ENCODE measurements at regions not wholly inside any gene's neighbourhood (a gene's known extent, or its start where the extent isn't known, plus 50 kb on each side); places are given as distances from the start of the nearest gene placed in this dataset.

DNA sequence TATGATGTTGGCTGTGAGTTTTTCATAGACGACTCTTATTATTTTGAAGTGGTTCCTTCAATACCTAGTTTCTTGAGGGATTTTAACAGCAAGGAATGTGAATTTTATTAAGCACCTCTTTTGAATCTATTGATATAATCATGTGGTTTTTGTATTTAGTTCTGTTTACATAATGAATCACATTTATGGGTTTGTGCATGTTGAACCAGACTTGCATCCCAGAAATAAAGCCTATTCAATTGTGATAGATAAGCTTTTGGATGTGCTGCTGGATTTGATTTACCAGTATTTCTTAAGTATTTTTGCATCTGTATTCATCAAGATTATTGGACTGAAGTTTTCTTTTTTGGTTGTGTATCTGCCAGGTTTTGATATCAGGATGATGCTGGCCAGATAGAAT, 131.6 kb upstream of the SCN7A start:
- Histone ChIP-seq H3K9ac (ENCODE audit: low read length) (no peak overlapping the region), H3K27ac (ENCODE audit: low read length) (no peak overlapping the region), H3F3A (ENCODE audit: insufficient read depth, low read length, poor library complexity, severe bottlenecking) (no peaks in the 10 kb centered on the region), H3K9me2 (ENCODE audit: insufficient read depth, low read length) (no peaks in the 10 kb centered on the region), H3K79me2 (replicated peaks; ENCODE audit: insufficient read depth, low read length) (no peaks in the 10 kb centered on the region), H3K4me2 (ENCODE audit: low read length) (no peak overlapping the region), H3K36me3 (ENCODE audit: insufficient read depth, low read length) (no peaks in the 10 kb centered on the region), H3K27me3 (ENCODE audit: insufficient read depth, low read depth, low read length) (no peaks in the 10 kb centered on the region), H3K4me3 (ENCODE audit: low read length) (no peak overlapping the region), H3K9me3 (ENCODE audit: low read length) (no peaks in the 10 kb centered on the region), H4K20me1 (ENCODE audit: insufficient read depth) (no peaks in the 10 kb centered on the region), H2AFZ (ENCODE audit: low read depth, low read length) (no peak overlapping the region)
- no peak for TF ChIP-seq MXI1 (conservative IDR thresholded peaks at IDR 0.05; ENCODE audit: poor library complexity, severe bottlenecking)
- no peak for TF ChIP-seq TAF1 (IDR thresholded peaks at IDR 0.05; ENCODE audit: low read depth)
- TF ChIP-seq POLR2AphosphoS5 (IDR thresholded peaks at IDR 0.05), result no peak
- no peak for TF ChIP-seq SMC3 (conservative IDR thresholded peaks at IDR 0.05; ENCODE audit: poor library complexity)
- TF ChIP-seq, protein P1, sequence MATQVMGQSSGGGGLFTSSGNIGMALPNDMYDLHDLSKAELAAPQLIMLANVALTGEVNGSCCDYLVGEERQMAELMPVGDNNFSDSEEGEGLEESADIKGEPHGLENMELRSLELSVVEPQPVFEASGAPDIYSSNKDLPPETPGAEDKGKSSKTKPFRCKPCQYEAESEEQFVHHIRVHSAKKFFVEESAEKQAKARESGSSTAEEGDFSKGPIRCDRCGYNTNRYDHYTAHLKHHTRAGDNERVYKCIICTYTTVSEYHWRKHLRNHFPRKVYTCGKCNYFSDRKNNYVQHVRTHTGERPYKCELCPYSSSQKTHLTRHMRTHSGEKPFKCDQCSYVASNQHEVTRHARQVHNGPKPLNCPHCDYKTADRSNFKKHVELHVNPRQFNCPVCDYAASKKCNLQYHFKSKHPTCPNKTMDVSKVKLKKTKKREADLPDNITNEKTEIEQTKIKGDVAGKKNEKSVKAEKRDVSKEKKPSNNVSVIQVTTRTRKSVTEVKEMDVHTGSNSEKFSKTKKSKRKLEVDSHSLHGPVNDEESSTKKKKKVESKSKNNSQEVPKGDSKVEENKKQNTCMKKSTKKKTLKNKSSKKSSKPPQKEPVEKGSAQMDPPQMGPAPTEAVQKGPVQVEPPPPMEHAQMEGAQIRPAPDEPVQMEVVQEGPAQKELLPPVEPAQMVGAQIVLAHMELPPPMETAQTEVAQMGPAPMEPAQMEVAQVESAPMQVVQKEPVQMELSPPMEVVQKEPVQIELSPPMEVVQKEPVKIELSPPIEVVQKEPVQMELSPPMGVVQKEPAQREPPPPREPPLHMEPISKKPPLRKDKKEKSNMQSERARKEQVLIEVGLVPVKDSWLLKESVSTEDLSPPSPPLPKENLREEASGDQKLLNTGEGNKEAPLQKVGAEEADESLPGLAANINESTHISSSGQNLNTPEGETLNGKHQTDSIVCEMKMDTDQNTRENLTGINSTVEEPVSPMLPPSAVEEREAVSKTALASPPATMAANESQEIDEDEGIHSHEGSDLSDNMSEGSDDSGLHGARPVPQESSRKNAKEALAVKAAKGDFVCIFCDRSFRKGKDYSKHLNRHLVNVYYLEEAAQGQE (IDR thresholded peaks at IDR 0.05; ENCODE audit: borderline replicate concordance), result no peak
- no peak for TF ChIP-seq RAD21 (conservative IDR thresholded peaks at IDR 0.05)
- no peak for TF ChIP-seq CTCF (IDR thresholded peaks at IDR 0.05; ENCODE audit: poor library complexity, severe bottlenecking)
- TF ChIP-seq EP300 (conservative IDR thresholded peaks at IDR 0.05; ENCODE audit: poor library complexity, severe bottlenecking), result no peak
- TF ChIP-seq EZH2 (IDR thresholded peaks at IDR 0.05; ENCODE audit: borderline replicate concordance, insufficient read depth, low read length, poor library complexity, severe bottlenecking), result no peak

GRCh38 chr2:166614503-166614902, 120.5 kb upstream of the SCN7A start:
- Histone ChIP-seq H4K20me1 (ENCODE audit: insufficient read depth) (no peaks in the 10 kb centered on the region), H3K9me2 (ENCODE audit: insufficient read depth, low read length) (no peaks in the 10 kb centered on the region), H3K9ac (ENCODE audit: low read length) (no peak overlapping the region), H3K79me2 (replicated peaks; ENCODE audit: insufficient read depth, low read length) (no peaks in the 10 kb centered on the region), H3K4me2 (ENCODE audit: low read length) (no peak overlapping the region), H3K27me3 (ENCODE audit: insufficient read depth, low read depth, low read length) (no peaks in the 10 kb centered on the region), H3K27ac (ENCODE audit: low read length) (no peak overlapping the region), H3K36me3 (ENCODE audit: insufficient read depth, low read length) (no peaks in the 10 kb centered on the region), H3K4me3 (ENCODE audit: low read length) (no peak overlapping the region), H2AFZ (ENCODE audit: low read depth, low read length) (no peak overlapping the region), H3F3A (ENCODE audit: insufficient read depth, low read length, poor library complexity, severe bottlenecking) (no peaks in the 10 kb centered on the region), H3K9me3 (ENCODE audit: low read length) (no peaks in the 10 kb centered on the region)
- TF ChIP-seq, protein P1 (IDR thresholded peaks at IDR 0.05; ENCODE audit: borderline replicate concordance), result no peak
